ENCODE measurements at regions not wholly inside any gene's neighbourhood (a gene's known extent, or its start where the extent isn't known, plus 50 kb on each side); places are given as distances from the start of the nearest gene placed in this dataset.

GRCh38 chr2:126788113-126788512, 110.6 kb upstream of the TEX51 start:
- Histone ChIP-seq H3K27ac (no peak overlapping the region), H3K4me3 (no peak overlapping the region), H3K36me3 (no peaks in the 10 kb centered on the region), H3K4me1 (no peaks in the 10 kb centered on the region), H3K27me3 (peaks cover 0 to 18% of the 10 kb centered on the region in 2 donors), H3K9me3 (no peaks in the 10 kb centered on the region)
- TF ChIP-seq, protein P1, sequence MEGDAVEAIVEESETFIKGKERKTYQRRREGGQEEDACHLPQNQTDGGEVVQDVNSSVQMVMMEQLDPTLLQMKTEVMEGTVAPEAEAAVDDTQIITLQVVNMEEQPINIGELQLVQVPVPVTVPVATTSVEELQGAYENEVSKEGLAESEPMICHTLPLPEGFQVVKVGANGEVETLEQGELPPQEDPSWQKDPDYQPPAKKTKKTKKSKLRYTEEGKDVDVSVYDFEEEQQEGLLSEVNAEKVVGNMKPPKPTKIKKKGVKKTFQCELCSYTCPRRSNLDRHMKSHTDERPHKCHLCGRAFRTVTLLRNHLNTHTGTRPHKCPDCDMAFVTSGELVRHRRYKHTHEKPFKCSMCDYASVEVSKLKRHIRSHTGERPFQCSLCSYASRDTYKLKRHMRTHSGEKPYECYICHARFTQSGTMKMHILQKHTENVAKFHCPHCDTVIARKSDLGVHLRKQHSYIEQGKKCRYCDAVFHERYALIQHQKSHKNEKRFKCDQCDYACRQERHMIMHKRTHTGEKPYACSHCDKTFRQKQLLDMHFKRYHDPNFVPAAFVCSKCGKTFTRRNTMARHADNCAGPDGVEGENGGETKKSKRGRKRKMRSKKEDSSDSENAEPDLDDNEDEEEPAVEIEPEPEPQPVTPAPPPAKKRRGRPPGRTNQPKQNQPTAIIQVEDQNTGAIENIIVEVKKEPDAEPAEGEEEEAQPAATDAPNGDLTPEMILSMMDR (IDR thresholded peaks at IDR 0.05) = no peak
- peak in 1 of 2 donors; percentile 34 for DNase-seq
- intact Hi-C loops (cut with DNase I; ENCODE audit: low total_unique reads) = no loop called here

- Histone ChIP-seq H3K27ac (no peak overlapping the region), H3K27me3 (peaks cover 0 to 15% of the 10 kb centered on the region in 2 donors), H3K4me1 (no peaks in the 10 kb centered on the region), H3K9me3 (no peaks in the 10 kb centered on the region), H3K4me3 (no peak overlapping the region), H3K36me3 (no peaks in the 10 kb centered on the region)
- peak in 1 of 2 donors; percentile 6 for DNase-seq
- intact Hi-C loops (cut with DNase I; ENCODE audit: low total_unique reads) = no loop called here
- TF ChIP-seq, protein P1 (IDR thresholded peaks at IDR 0.05) = no peak
Observed at GRCh38 chr2:126788652-126789051, 110.0 kb upstream of the TEX51 start.

DNA sequence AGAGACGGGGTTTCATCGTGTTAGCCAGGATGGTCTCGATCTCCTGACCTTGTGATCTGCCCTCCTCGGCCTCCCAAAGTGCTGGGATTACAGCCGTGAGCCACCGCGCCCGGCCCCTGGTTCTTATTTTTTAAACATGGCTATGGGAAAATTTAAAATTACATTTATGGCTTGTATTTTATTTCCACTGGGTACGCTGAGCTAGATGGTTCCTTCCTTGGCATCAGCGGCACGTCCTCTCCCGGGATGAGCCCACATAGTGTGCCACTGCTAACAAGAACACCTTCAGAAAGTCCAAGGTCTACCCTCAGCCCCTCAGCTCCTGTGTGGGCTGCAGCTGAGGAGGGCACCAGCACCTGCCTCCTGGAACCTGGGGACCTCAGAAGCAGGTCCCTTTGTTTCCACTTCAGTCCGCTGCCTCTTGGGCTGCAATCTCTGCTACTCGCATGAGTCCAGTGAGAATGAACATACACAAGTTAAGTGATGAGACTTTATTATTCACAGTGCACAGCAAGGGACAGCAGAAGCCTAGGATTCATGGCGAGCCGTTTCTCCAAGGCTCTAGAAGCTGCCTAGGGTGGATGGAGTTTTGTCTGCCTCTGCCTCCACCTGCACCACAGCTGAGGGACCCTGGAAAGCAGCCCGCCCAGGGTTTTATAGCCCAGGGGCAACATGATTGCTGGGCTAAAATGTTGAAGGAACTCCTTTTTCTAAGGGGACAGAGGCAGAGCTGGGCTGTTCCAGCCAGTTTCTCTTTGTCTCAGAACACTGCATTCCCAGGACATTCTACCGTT, 107.5 kb upstream of the TEX51 start:
- intact Hi-C loops (cut with DNase I; ENCODE audit: low total_unique reads) = no loop called here
- Histone ChIP-seq H3K9me3 (no peaks in the 10 kb centered on the region), H3K36me3 (no peaks in the 10 kb centered on the region), H3K4me3 (no peak overlapping the region), H3K4me1 (no peaks in the 10 kb centered on the region), H3K27ac (no peak overlapping the region), H3K27me3 (peaks cover 0 to 14% of the 10 kb centered on the region in 2 donors)
- TF ChIP-seq, protein P1 (IDR thresholded peaks at IDR 0.05) = no peak
- DNase-seq = peak in 1 of 2 donors; percentile 39

DNA sequence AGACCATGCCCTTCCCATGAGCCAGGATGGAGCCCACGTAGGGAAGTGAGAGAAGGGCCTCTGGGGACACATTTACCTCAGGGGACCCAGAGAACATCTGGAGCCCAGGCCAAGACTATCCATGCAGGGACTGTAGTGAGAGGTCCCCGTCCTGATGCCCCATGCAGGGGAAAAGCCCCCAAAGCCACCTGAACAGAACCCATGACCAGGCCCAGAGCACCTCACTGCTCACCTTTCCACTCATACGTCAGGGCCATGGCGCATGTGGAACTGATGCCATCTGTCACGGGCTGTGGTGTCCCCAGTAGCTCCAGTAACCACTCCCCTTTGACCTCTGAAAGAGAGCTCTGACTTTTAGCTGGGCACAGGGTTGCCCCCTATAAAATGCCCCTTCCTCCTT, 106.5 kb upstream of the TEX51 start:
- TF ChIP-seq, protein P1 (IDR thresholded peaks at IDR 0.05) = no peak
- no peaks in the 10 kb centered on the region for H3K4me1 ChIP-seq
- peak in 1 of 2 donors; percentile 39 for DNase-seq
- no peaks in the 10 kb centered on the region for H3K36me3 ChIP-seq
- no peak overlapping the region for H3K4me3 ChIP-seq
- intact Hi-C loops (cut with DNase I; ENCODE audit: low total_unique reads) = no loop called here
- no peaks in the 10 kb centered on the region for H3K9me3 ChIP-seq
- peaks cover 0 to 14% of the 10 kb centered on the region in 2 donors for H3K27me3 ChIP-seq
- H3K27ac ChIP-seq = no peak overlapping the region

DNA sequence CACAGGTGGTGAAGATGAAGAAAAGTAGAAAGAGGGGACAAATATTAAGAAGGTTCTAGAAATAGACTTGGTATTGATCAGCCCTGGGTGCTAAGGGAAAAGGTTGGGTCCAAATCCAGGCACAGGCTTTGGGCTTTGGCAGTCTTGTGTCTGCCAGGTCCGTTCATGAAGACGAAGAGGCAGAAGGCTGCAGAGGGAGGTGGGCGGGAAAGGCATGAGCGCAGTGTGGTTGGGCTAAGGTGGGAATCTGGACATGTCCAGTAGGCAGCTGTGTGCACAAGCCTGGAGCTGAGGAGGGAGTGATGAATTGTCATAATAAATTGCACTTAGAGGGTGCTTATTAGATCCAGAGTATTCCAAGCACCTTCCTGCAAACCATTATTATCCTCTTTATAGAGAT, 105.7 kb upstream of the TEX51 start:
- Histone ChIP-seq H3K4me1 (no peaks in the 10 kb centered on the region), H3K27ac (no peak overlapping the region), H3K9me3 (no peaks in the 10 kb centered on the region), H3K27me3 (peaks cover 0 to 19% of the 10 kb centered on the region in 2 donors), H3K4me3 (no peak overlapping the region), H3K36me3 (no peaks in the 10 kb centered on the region)
- intact Hi-C loops (cut with DNase I; ENCODE audit: low total_unique reads) = no loop called here
- DNase-seq = peak in 1 of 2 donors; percentile 7
- TF ChIP-seq, protein P1 (IDR thresholded peaks at IDR 0.05) = no peak

Measured in tibial artery (tissue), 4 donors.